ENCODE measurements at regions not wholly inside any gene's neighbourhood (a gene's known extent, or its start where the extent isn't known, plus 50 kb on each side); places are given as distances from the start of the nearest gene placed in this dataset.
"Not testable (repeated sequence)": the region's sequence is repeated elsewhere in the genome, so short reads cannot be mapped to it uniquely, and the experiment has no call there.

GRCh38 chr5:15133456-15133965, 261.9 kb upstream of the ANKH start:
- Mint-ChIP-seq H3K4me3 (no peak overlapping the region), H3K9me3 (peaks cover 43% of the 10 kb centered on the region), H3K27me3 (no peaks in the 10 kb centered on the region), H3K27ac (no peak overlapping the region), H3K36me3 (ENCODE audit: low read depth) (no peaks in the 10 kb centered on the region), H3K4me1 (ENCODE audit: low read depth) (no peaks in the 10 kb centered on the region)
- intact Hi-C loops (cut with micrococcal nuclease): no loop called here

DNA sequence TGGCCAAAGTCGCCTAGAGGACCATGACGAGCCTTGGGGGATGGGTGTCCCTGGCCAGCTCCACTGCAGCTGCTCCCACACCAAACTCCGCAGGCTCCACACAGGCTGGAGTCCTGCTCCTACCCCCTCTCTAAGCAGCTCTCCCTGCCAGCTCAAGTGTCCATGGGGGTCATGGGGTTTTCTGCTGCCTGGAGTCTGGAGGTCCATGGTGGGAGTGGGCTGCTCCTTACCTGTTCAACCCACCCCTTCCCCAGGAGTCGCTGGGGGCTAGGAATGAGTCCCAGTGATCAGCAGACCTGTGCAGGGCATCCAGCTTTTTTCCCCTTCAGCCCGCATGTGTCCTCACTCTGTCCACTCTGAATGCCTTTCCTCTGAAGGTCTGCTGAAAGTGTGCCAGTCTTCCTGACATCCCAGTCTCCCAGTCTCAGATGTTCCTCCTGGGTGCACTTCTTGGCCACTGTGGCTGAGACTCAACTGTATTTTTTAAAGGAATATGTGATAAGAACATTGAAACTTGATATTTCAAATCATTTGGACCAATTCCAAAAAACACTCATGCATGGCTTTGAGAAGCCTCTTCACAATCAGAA, 261.3 kb upstream of the ANKH start:
- H3K9me3 Mint-ChIP-seq: peaks cover 43% of the 10 kb centered on the region
- intact Hi-C loops (cut with micrococcal nuclease): no loop called here
- H3K27ac Mint-ChIP-seq: no peak overlapping the region
- no peaks in the 10 kb centered on the region for H3K27me3 Mint-ChIP-seq
- H3K4me1 Mint-ChIP-seq (ENCODE audit: low read depth): no peaks in the 10 kb centered on the region
- H3K4me3 Mint-ChIP-seq: no peak overlapping the region
- no peaks in the 10 kb centered on the region for H3K36me3 Mint-ChIP-seq (ENCODE audit: low read depth)

GRCh38 chr5:15131909-15132308, 260.3 kb upstream of the ANKH start:
- intact Hi-C loops (cut with micrococcal nuclease): no loop called here
- H3K4me1 Mint-ChIP-seq (ENCODE audit: low read depth): no peaks in the 10 kb centered on the region
- H3K4me3 Mint-ChIP-seq: no peak overlapping the region
- H3K27me3 Mint-ChIP-seq: no peaks in the 10 kb centered on the region
- H3K27ac Mint-ChIP-seq: no peak overlapping the region
- H3K36me3 Mint-ChIP-seq (ENCODE audit: low read depth): no peaks in the 10 kb centered on the region
- H3K9me3 Mint-ChIP-seq: peaks cover 43% of the 10 kb centered on the region

DNA sequence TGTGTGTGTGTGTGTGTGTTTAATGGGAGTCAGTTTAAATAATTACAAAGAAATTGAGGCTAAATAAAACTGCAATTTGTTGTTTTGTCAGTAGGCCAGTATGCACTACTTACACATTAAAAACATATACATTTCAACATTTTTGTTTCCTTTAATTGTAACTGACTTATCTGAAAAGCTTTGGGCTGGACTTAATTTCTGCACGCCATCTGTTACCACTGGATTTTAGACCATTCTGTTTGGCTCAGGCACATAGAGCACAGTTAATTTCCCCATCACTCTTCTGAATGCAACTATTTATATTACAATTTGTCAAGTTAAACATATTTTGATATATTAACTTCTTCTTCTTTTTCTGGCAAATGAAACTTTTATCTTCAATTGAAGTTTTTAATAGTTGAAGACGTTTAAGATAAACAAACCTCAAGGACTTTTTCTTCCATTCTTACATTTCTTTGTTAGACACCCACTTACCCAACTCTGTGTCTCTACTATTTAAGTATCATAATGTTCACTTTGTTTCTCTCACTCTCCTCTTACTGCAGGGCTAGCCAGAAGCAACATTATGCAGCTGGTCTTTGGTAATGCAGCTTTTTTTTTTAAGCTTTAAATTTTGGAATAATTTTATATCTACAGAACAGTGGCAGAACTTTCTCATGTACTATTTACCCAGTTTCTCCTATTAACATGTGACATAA, 253.4 kb upstream of the ANKH start:
- Mint-ChIP-seq H3K4me3 (no peak overlapping the region), H3K27me3 (no peaks in the 10 kb centered on the region), H3K36me3 (ENCODE audit: low read depth) (no peaks in the 10 kb centered on the region), H3K9me3 (peaks cover 22% of the 10 kb centered on the region), H3K27ac (no peak overlapping the region), H3K4me1 (ENCODE audit: low read depth) (no peaks in the 10 kb centered on the region)
- intact Hi-C loops (cut with micrococcal nuclease): no loop called here

GRCh38 chr5:15124461-15124860, 252.9 kb upstream of the ANKH start:
- H3K27ac Mint-ChIP-seq: no peak overlapping the region
- no peaks in the 10 kb centered on the region for H3K27me3 Mint-ChIP-seq
- no peaks in the 10 kb centered on the region for H3K36me3 Mint-ChIP-seq (ENCODE audit: low read depth)
- H3K9me3 Mint-ChIP-seq: peaks cover 16% of the 10 kb centered on the region
- H3K4me3 Mint-ChIP-seq: no peak overlapping the region
- intact Hi-C loops (cut with micrococcal nuclease): no loop called here
- no peaks in the 10 kb centered on the region for H3K4me1 Mint-ChIP-seq (ENCODE audit: low read depth)

DNA sequence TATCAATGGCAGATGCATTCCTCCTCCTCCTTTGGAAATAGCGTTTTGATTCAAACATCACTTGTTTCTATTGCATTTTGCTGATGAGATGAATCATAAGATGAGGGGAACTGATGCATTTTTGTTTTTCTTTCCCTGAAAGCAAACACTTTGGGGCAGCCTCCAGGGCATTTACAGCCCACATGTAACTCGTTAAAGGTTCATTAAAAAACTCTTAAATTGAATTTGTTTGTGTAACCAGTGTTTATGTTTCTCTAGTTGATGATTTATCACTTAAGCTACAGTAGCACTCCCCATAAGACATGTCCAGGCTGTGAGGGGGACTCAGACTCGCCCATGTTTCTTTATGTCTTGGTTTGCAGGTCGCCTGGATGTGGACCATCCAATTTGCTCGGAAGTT, 246.1 kb upstream of the ANKH start:
- no peaks in the 10 kb centered on the region for H3K4me1 Mint-ChIP-seq (ENCODE audit: low read depth)
- H3K27me3 Mint-ChIP-seq: no peaks in the 10 kb centered on the region
- no peak overlapping the region for H3K27ac Mint-ChIP-seq
- intact Hi-C loops (cut with micrococcal nuclease): no loop called here
- peaks cover 9% of the 10 kb centered on the region for H3K9me3 Mint-ChIP-seq
- H3K4me3 Mint-ChIP-seq: no peak overlapping the region
- H3K36me3 Mint-ChIP-seq (ENCODE audit: low read depth): no peaks in the 10 kb centered on the region

DNA sequence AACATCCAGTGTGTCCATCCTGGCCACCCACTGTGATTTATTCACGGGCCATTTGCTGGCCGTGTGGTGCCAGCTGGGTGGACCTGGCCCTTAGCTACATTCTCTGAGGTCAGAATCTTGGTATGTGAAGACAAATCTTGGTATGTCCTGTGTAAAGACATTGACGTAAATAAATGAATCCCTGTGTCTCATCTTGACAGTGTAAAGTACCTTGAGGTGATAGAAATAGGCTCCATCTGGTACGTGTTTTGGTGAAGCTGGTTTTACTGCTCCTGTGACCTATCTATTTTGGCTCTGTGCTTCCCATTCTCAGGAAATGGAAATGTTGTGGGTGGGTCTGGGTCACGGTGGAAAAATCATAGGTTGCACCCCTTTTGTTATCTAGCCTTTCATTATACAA, 245.4 kb upstream of the ANKH start:
- intact Hi-C loops (cut with micrococcal nuclease): no loop called here
- no peak overlapping the region for H3K27ac Mint-ChIP-seq
- no peaks in the 10 kb centered on the region for H3K4me1 Mint-ChIP-seq (ENCODE audit: low read depth)
- H3K27me3 Mint-ChIP-seq: no peaks in the 10 kb centered on the region
- peaks cover 9% of the 10 kb centered on the region for H3K9me3 Mint-ChIP-seq
- no peak overlapping the region for H3K4me3 Mint-ChIP-seq
- no peaks in the 10 kb centered on the region for H3K36me3 Mint-ChIP-seq (ENCODE audit: low read depth)

- Mint-ChIP-seq H3K4me3 (no peak overlapping the region), H3K27ac (no peak overlapping the region), H3K4me1 (ENCODE audit: low read depth) (no peaks in the 10 kb centered on the region), H3K27me3 (no peaks in the 10 kb centered on the region), H3K9me3 (no peaks in the 10 kb centered on the region), H3K36me3 (ENCODE audit: low read depth) (no peaks in the 10 kb centered on the region)
- intact Hi-C loops (cut with micrococcal nuclease): no loop called here
These were observed 235.1 kb upstream of the ANKH start for GRCh38 chr5:15106530-15107283.

- no peak overlapping the region for H3K27ac Mint-ChIP-seq
- intact Hi-C loops (cut with micrococcal nuclease): no loop called here
- no peak overlapping the region for H3K4me3 Mint-ChIP-seq
- H3K4me1 Mint-ChIP-seq (ENCODE audit: low read depth): no peaks in the 10 kb centered on the region
- H3K9me3 Mint-ChIP-seq: no peaks in the 10 kb centered on the region
- H3K36me3 Mint-ChIP-seq (ENCODE audit: low read depth): no peaks in the 10 kb centered on the region
- no peaks in the 10 kb centered on the region for H3K27me3 Mint-ChIP-seq
These were observed 234.3 kb upstream of the ANKH start for GRCh38 chr5:15105799-15106393.

DNA sequence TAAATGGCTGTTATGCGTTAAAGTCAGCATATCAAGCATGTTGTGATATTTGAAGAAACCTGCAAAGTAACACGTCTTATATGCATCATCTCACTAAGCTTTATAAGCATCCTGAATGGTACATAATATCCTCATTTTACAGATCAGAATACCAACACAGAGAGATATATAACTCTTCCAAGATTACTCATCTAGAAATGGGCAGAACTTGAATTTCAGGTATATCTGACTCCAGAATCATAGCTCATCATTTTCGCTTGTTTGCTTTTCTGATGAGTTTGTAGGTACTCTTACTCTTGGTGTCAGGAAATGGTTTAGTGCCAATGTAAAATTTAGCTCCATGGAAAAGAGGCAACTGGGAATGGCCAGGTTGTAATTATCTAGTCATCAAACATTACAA, 232.3 kb upstream of the ANKH start:
- H3K4me3 Mint-ChIP-seq: no peak overlapping the region
- no peaks in the 10 kb centered on the region for H3K4me1 Mint-ChIP-seq (ENCODE audit: low read depth)
- no peaks in the 10 kb centered on the region for H3K27me3 Mint-ChIP-seq
- no peak overlapping the region for H3K27ac Mint-ChIP-seq
- intact Hi-C loops (cut with micrococcal nuclease): no loop called here
- no peaks in the 10 kb centered on the region for H3K9me3 Mint-ChIP-seq
- no peaks in the 10 kb centered on the region for H3K36me3 Mint-ChIP-seq (ENCODE audit: low read depth)

- Mint-ChIP-seq H3K4me3 (no peak overlapping the region), H3K4me1 (ENCODE audit: low read depth) (no peaks in the 10 kb centered on the region), H3K27ac (no peak overlapping the region), H3K27me3 (no peaks in the 10 kb centered on the region), H3K36me3 (ENCODE audit: low read depth) (no peaks in the 10 kb centered on the region), H3K9me3 (no peaks in the 10 kb centered on the region)
- intact Hi-C loops (cut with micrococcal nuclease): no loop called here
These were observed 231.6 kb upstream of the ANKH start for GRCh38 chr5:15103130-15103529.

GRCh38 chr5:15097552-15097951, 226.0 kb upstream of the ANKH start:
- intact Hi-C loops (cut with micrococcal nuclease): no loop called here
- no peak overlapping the region for H3K27ac Mint-ChIP-seq
- no peak overlapping the region for H3K4me3 Mint-ChIP-seq
- no peaks in the 10 kb centered on the region for H3K27me3 Mint-ChIP-seq
- no peaks in the 10 kb centered on the region for H3K9me3 Mint-ChIP-seq
- H3K4me1 Mint-ChIP-seq (ENCODE audit: low read depth): no peaks in the 10 kb centered on the region
- H3K36me3 Mint-ChIP-seq (ENCODE audit: low read depth): no peaks in the 10 kb centered on the region

GRCh38 chr5:15096686-15097085, 225.1 kb upstream of the ANKH start:
- H3K36me3 Mint-ChIP-seq (ENCODE audit: low read depth); H3K27ac Mint-ChIP-seq; intact Hi-C loops (cut with micrococcal nuclease); H3K27me3 Mint-ChIP-seq; H3K4me1 Mint-ChIP-seq (ENCODE audit: low read depth); H3K9me3 Mint-ChIP-seq; H3K4me3 Mint-ChIP-seq: not testable (repeated sequence)

GRCh38 chr5:15092801-15093200, 221.2 kb upstream of the ANKH start:
- intact Hi-C loops (cut with micrococcal nuclease): no loop called here
- Mint-ChIP-seq H3K27ac (no peak overlapping the region), H3K36me3 (ENCODE audit: low read depth) (no peaks in the 10 kb centered on the region), H3K9me3 (no peaks in the 10 kb centered on the region), H3K4me1 (ENCODE audit: low read depth) (no peaks in the 10 kb centered on the region), H3K4me3 (no peak overlapping the region), H3K27me3 (no peaks in the 10 kb centered on the region)
